ENCODE measurements at regions not wholly inside any gene's neighbourhood (a gene's known extent, or its start where the extent isn't known, plus 50 kb on each side); places are given as distances from the start of the nearest gene placed in this dataset.

GRCh38 chr2:18467749-18468360, 92.6 kb downstream of the RDH14 start:
- Histone ChIP-seq H3K4me3 (no peak overlapping the region), H3K4me1 (no peaks in the 10 kb centered on the region), H3K36me3 (no peaks in the 10 kb centered on the region), H3K9me3 (no peaks in the 10 kb centered on the region), H3K27me3 (replicated peaks in 1 of 7) (peaks cover 0 to 35% (median 0%) of the 10 kb centered on the region in 7 donors), H3K27ac (no peak overlapping the region)
- WGBS, 5 donors, result 78 to 87% (median 83%) methylated on average over 5 of the region's 5 CpGs
- intact Hi-C loops (cut with DNase I; ENCODE audit: low total_unique reads), result no loop called here
- TF ChIP-seq POLR2AphosphoS5 (IDR thresholded peaks at IDR 0.05) (no peak), POLR2A (IDR thresholded peaks at IDR 0.05) (no peak)
- no peak for DNase-seq

- intact Hi-C loops (cut with DNase I; ENCODE audit: low total_unique reads), result no loop called here
Observed at GRCh38 chr2:18465979-18466378, 94.5 kb downstream of the RDH14 start.

GRCh38 chr2:18464913-18465312, 95.5 kb downstream of the RDH14 start:
- intact Hi-C loops (cut with DNase I; ENCODE audit: low total_unique reads), result no loop called here
- Histone ChIP-seq H3K27me3 (replicated peaks in 1 of 7) (peaks cover 0 to 31% (median 0%) of the 10 kb centered on the region in 7 donors), H3K36me3 (no peaks in the 10 kb centered on the region), H3K4me1 (no peaks in the 10 kb centered on the region), H3K4me3 (no peak overlapping the region), H3K9me3 (no peaks in the 10 kb centered on the region), H3K27ac (no peak overlapping the region)
- 67 to 87% (median 78%) methylated on average over 2 of the region's 2 CpGs for WGBS, 5 donors
- no peak for DNase-seq
- TF ChIP-seq POLR2A (IDR thresholded peaks at IDR 0.05) (no peak), POLR2AphosphoS5 (IDR thresholded peaks at IDR 0.05) (no peak), CTCF (IDR thresholded peaks at IDR 0.05 in 8 of 11, conservative IDR thresholded peaks at IDR 0.05 in 3 of 11) (no peak)

More at GRCh38 chr2:18465979-18466378, 94.5 kb downstream of the RDH14 start:
- no peaks in the 10 kb centered on the region for H3K4me1 ChIP-seq
- H3K9me3 ChIP-seq, result no peaks in the 10 kb centered on the region
- H3K27me3 ChIP-seq (replicated peaks in 1 of 7), result peaks cover 0 to 37% (median 0%) of the 10 kb centered on the region in 7 donors
- TF ChIP-seq POLR2A (IDR thresholded peaks at IDR 0.05), result no peak
- TF ChIP-seq POLR2AphosphoS5 (IDR thresholded peaks at IDR 0.05), result no peak
- TF ChIP-seq CTCF (IDR thresholded peaks at IDR 0.05 in 8 of 11, conservative IDR thresholded peaks at IDR 0.05 in 3 of 11), result no peak
- H3K4me3 ChIP-seq, result no peak overlapping the region
- WGBS, 5 donors, result 88 to 95% (median 93%) methylated on average over 3 of the region's 3 CpGs
- no peaks in the 10 kb centered on the region for H3K36me3 ChIP-seq
- DNase-seq, result no peak
- no peak overlapping the region for H3K27ac ChIP-seq

GRCh38 chr2:18456026-18456425, 104.4 kb downstream of the RDH14 start:
- intact Hi-C loops (cut with DNase I; ENCODE audit: low total_unique reads), result no loop called here
- no peak for DNase-seq
- peaks cover 0 to 17% (median 0%) of the 10 kb centered on the region in 7 donors for H3K27me3 ChIP-seq (replicated peaks in 1 of 7)
- TF ChIP-seq POLR2AphosphoS5 (IDR thresholded peaks at IDR 0.05) (no peak), CTCF (IDR thresholded peaks at IDR 0.05 in 8 of 11, conservative IDR thresholded peaks at IDR 0.05 in 3 of 11) (no peak), POLR2A (IDR thresholded peaks at IDR 0.05) (no peak)
- H3K36me3 ChIP-seq, result no peaks in the 10 kb centered on the region
- H3K27ac ChIP-seq, result no peak overlapping the region
- H3K4me3 ChIP-seq, result no peak overlapping the region
- 8 to 43% (median 23%) methylated on average over 2 of the region's 2 CpGs for WGBS, 5 donors
- H3K4me1 ChIP-seq, result no peaks in the 10 kb centered on the region
- peaks cover 0 to 5% (median 0%) of the 10 kb centered on the region in 8 donors for H3K9me3 ChIP-seq

Data from spleen (tissue), 11 donors.